ENCODE measurements at regions not wholly inside any gene's neighbourhood (a gene's known extent, or its start where the extent isn't known, plus 50 kb on each side); places are given as distances from the start of the nearest gene placed in this dataset.

- Histone ChIP-seq H3K9me3 (replicated peaks) (no peaks in the 10 kb centered on the region), H3K36me3 (no peaks in the 10 kb centered on the region), H3K4me3 (no peak overlapping the region), H3K27ac (replicated peaks) (no peak overlapping the region), H3K27me3 (ENCODE audit: low read depth) (no peaks in the 10 kb centered on the region), H3K4me1 (no peaks in the 10 kb centered on the region)
- intact Hi-C loops (cut with micrococcal nuclease): no loop called here
- TF ChIP-seq CTCF (IDR thresholded peaks at IDR 0.05; ENCODE audit: borderline replicate concordance): no peak
- no peak for DNase-seq
These were observed 119.0 kb upstream of the UGT8 start for GRCh38 chr4:114479595-114479994.

GRCh38 chr4:114481856-114482255, 116.8 kb upstream of the UGT8 start:
- no peak for DNase-seq
- TF ChIP-seq CTCF (IDR thresholded peaks at IDR 0.05; ENCODE audit: borderline replicate concordance): no peak

DNA sequence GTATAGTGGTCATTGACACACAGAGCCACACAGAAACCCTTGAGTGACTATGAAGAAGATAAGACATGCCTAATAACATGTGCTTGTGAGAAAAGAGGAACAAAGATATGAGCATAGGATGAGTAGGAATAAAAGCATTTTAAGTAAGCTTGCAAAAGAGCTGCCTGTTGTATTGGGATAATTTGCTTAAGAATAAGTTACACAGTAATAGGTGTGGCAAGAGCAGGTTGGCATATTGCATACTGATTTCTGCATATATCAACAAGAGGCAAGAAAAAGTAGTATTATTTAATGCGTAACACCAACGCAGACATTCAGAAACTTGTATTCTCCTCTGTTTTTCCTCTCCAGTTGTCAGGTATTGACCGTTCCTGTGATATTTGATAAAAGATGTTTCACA, 111.5 kb upstream of the UGT8 start:
- intact Hi-C loops (cut with micrococcal nuclease): no loop called here
- H3K4me3 ChIP-seq: no peak overlapping the region
- no peaks in the 10 kb centered on the region for H3K9me3 ChIP-seq (replicated peaks)
- no peak for DNase-seq
- no peaks in the 10 kb centered on the region for H3K27me3 ChIP-seq (ENCODE audit: low read depth)
- no peaks in the 10 kb centered on the region for H3K36me3 ChIP-seq
- TF ChIP-seq CTCF (IDR thresholded peaks at IDR 0.05; ENCODE audit: borderline replicate concordance): no peak
- H3K27ac ChIP-seq (replicated peaks): no peak overlapping the region
- H3K4me1 ChIP-seq: no peaks in the 10 kb centered on the region

More at GRCh38 chr4:114481856-114482255, 116.8 kb upstream of the UGT8 start:
- Histone ChIP-seq H3K27me3 (ENCODE audit: low read depth) (no peaks in the 10 kb centered on the region), H3K36me3 (no peaks in the 10 kb centered on the region), H3K9me3 (replicated peaks) (no peaks in the 10 kb centered on the region), H3K27ac (replicated peaks) (no peak overlapping the region), H3K4me3 (no peak overlapping the region), H3K4me1 (no peaks in the 10 kb centered on the region)
- intact Hi-C loops (cut with micrococcal nuclease): no loop called here

DNA sequence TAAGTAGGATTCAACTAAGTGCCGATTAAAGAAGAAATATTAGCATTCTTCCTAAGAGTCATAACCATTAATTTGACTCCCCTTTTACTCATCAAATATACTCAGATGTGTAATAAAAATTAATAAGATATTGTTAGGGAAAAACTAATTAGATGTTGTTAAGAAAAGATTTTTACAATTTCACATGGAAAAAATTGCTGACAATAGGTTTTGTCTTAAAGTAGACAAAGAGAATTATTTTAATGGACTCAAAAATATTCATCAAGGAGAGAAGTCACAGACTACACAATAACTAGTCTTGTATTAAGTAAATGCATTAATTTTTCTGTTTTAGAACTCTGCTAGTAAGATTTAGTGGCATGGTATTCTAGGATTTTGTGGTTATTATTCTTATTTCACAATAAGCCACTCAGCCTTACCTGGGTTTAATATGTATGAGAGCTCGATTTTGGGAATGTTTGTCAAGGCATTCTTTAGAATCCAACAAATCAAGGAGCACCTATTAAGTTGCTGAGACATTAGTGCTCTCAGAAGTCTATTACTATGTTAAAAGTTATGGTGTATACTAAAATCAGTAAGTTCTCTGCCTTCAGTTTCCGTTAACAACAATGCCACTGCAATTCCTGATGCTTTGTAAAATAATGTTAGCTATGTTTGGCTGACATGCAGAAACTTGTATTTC, 110.2 kb upstream of the UGT8 start:
- no peaks in the 10 kb centered on the region for H3K4me1 ChIP-seq
- no peaks in the 10 kb centered on the region for H3K27me3 ChIP-seq (ENCODE audit: low read depth)
- no peak overlapping the region for H3K4me3 ChIP-seq
- no peak for TF ChIP-seq CTCF (IDR thresholded peaks at IDR 0.05; ENCODE audit: borderline replicate concordance)
- H3K27ac ChIP-seq (replicated peaks): no peak overlapping the region
- peaks cover 7% of the 10 kb centered on the region for H3K9me3 ChIP-seq (replicated peaks)
- intact Hi-C loops (cut with micrococcal nuclease): no loop called here
- DNase-seq: no peak
- no peaks in the 10 kb centered on the region for H3K36me3 ChIP-seq

GRCh38 chr4:114494246-114494803, 104.3 kb upstream of the UGT8 start:
- H3K36me3 ChIP-seq: no peaks in the 10 kb centered on the region
- H3K27ac ChIP-seq (replicated peaks): no peak overlapping the region
- no peak for TF ChIP-seq CTCF (IDR thresholded peaks at IDR 0.05; ENCODE audit: borderline replicate concordance)
- H3K27me3 ChIP-seq (ENCODE audit: low read depth): no peaks in the 10 kb centered on the region
- no peaks in the 10 kb centered on the region for H3K4me1 ChIP-seq
- DNase-seq: no peak
- peaks cover 10% of the 10 kb centered on the region for H3K9me3 ChIP-seq (replicated peaks)
- no peak overlapping the region for H3K4me3 ChIP-seq
- intact Hi-C loops (cut with micrococcal nuclease): no loop called here
